ENCODE measurements at regions not wholly inside any gene's neighbourhood (a gene's known extent, or its start where the extent isn't known, plus 50 kb on each side); places are given as distances from the start of the nearest gene placed in this dataset.
"Not testable (repeated sequence)": the region's sequence is repeated elsewhere in the genome, so short reads cannot be mapped to it uniquely, and the experiment has no call there.

GRCh38 chr20:30593572-30593971, 663.9 kb upstream of the DEFB115 start:
- DNase-seq, result no peak

- DNase-seq, result no peak
These were observed 663.4 kb upstream of the DEFB115 start for GRCh38 chr20:30594112-30594511.

GRCh38 chr20:30595698-30596097, 661.8 kb upstream of the DEFB115 start:
- DNase-seq, result no peak

- not testable (repeated sequence) for DNase-seq
These were observed 660.0 kb upstream of the DEFB115 start for GRCh38 chr20:30597429-30597828.

DNA sequence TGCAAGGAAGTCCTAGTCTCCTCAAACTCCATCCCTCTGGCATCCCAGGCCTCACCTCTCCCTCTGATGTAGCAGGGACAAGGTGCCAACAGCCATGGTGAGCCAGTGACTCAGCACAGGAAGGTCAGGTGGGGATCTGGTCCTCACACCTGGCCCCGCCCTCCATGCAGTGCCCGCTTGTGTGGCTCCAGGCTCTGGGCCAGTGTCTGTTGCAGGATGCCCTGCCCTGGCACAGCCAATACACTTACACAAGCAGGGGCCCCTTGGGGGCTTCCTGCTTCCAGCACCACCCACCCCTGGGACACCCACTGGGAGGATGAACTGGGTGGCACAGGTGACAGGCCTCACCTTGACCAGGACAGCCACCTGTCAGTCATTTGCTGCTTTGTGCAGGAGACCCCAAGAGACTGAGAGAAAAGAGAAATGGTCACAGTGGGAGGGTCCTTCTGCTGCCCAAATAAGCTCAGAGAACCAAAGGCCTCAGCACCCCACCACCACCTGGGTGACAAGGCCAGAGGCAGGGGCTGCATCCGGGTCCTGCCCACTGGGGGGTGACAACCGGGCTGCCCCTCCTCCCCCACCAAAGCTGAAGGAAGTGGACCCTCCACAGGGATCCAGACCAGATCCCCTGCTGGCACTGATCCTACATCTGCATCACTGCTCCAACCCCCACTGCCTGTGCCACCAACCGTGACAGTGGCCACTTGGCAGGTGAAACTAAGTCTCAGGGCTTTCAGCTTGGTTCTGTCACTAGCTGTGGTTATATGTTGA, 658.8 kb upstream of the DEFB115 start:
- no peak for DNase-seq

- DNase-seq, result no peak
These were observed 657.5 kb upstream of the DEFB115 start for GRCh38 chr20:30599990-30600389.

- DNase-seq, result no peak
These were observed 655.5 kb upstream of the DEFB115 start for GRCh38 chr20:30601974-30602373.

DNA sequence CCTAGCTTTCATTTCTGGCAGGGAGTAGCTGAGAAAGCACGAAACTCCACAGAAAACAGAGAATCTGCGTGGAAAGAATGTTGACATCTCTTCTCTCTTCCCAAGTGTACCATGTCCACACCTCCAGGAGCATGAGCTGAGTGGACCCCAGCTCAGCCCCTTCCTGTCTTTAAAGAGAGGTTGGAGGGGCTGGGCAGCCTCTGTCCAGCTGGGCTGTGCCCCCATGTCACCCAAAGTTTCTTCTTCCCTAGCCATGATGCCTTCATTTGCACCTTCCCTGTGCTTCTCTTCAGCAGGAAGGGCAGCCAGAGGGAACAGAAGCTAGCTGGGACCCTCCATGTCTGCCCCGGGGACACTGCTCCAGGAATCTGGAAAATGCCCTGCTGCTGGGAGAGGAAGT, 655.0 kb upstream of the DEFB115 start:
- no peak for DNase-seq

DNA sequence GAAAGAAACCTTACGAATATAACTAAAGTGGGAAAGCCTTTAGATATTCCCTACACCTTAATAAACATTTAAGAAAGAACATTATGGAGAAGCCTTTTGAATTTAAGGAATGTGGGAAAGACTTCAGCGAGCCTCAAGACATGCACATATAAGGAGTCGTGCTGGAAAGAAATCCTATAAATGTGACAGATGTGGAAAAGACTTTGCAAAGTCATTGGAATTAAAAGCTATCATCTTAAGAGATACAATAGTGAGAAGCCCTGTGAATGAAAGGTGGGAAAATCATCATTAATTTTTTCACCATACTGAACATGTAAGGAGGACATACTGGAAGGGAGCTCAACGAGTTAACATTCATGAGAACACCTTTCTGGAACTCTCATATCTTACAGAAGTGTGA, 650.5 kb upstream of the DEFB115 start:
- no peak for DNase-seq

- DNase-seq, result no peak
These were observed 647.3 kb upstream of the DEFB115 start for GRCh38 chr20:30610029-30610693.

DNA sequence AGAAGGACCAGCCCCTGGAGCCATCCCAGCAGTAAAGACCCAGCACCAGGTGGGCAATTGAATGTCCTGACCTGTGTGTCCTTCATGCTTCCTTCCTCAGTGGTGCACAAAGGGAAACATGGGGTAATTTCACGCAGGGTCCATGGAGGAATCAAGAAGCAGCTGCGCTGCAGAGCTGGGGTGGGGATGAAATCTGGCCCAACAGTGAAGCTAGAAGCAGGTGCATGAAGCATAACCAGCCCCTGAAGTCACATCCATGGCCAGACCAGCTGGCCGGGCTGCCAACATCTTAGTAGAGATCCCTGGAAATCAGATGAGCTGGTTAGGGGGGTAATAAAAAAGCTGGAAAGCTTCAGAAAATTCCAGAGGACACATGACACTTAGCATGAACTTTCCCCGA, 646.7 kb upstream of the DEFB115 start:
- DNase-seq, result no peak

DNA sequence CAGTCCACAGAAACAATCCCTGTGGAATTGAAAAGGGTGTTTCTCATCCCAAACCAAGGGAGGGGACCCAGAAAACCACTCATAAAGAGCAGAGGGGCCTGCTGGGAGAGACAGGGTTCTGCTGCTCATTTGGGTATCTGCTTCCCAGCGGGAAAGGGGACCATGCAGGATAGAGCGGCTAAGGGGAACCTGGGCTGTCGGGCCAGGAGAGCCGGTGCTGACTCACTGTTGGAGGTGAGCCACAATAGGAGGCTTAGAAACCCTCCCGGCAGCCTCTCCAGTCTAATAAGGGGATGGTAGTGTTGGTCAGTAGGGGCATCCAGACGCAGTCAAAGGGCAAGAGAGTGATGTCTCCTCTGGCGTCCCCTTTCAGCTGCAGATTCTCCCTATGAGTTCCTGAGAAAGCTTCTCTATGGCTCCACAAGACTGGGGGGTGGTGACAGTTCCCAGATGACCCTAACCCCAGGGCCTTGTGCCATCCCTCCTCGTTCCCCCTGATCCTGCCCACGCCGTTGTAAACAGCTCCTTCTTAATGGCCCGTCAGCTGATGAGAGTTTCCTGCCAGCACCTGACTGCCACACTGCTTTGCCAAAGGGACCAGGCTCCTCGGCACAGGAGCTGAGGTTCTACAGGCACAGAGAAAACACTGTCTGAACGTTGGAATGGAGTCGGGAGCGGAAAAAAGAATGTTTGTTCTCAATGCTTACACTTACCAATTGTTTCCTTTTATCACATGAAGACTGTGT, 646.1 kb upstream of the DEFB115 start:
- DNase-seq, result no peak

DNA sequence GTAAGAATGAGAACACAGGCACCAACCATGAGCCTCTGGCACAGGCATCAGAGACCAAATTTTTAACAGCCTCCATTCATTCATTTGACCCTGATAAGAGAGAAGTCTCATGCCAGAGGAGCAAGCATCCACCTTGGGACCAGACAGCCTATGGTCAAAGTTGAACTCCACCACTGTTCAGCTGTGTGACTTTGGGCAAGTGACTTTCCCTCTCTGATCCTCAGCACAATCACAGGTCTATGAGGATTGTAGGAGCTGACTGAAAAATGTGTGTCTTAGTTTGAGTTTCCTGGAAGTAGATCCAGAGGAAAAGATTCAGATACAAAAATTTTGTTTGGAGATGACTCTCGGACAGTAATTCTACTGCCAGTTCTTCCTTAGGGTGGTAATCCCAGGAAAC, 645.1 kb upstream of the DEFB115 start:
- DNase-seq, result no peak

DNA sequence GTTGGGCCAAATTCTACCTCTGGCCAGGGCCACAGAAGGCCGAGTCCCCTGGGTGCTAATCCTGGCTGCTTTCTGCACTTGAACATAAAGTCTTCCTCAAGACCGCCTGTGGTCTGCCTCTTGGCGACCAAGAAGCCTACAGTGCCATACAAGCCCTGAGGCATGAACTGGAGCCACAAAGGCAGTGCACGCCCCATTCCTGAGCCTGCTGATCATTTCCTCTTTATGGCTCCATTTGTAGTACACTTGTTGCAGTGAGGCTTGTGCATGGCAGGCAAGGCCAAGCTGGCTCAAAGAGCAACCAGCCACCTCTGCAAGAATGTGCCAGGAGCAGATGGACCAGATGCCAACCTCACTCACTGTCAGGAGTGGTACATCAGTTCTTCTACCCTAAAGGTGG, 636.1 kb upstream of the DEFB115 start:
- DNase-seq, result not testable (repeated sequence)

DNA sequence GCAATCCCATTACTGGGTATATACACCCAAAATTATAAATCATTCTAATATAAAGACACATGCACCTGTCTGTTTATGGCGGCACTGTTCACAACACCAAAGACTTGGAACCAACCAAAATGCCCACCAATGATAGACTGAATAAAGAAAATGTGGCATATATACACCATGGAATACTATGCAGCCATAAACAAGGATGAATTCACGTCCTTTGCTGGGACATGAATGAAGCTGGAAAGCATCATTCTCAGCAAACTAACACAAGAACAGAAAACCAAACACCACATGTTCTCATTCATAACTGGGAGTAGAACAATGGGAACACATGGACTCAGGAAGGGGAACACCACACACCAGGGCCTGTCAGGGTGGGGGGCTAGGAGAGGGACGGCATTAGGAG, 633.2 kb upstream of the DEFB115 start:
- not testable (repeated sequence) for DNase-seq

DNA sequence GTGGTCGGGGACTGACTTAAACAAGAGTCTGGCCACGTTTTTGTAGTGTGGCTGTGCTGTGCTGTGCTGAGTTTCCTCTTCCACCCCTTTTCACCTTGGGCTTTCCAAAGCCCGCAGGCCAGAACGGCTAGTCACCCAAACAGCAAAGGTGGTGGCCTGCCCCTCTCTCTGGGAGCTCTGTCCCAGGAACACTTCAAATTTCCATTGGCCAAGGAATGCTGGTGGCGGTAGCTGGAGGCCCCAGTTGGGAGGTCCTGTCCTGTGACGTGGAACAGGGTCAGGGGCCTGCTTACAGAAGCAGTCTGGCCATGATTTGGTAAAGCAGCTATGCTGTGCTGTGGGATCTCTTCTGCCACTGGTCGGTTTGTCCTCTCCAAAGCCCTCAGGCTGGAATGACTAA, 628.1 kb upstream of the DEFB115 start:
- DNase-seq, result not testable (repeated sequence)

DNA sequence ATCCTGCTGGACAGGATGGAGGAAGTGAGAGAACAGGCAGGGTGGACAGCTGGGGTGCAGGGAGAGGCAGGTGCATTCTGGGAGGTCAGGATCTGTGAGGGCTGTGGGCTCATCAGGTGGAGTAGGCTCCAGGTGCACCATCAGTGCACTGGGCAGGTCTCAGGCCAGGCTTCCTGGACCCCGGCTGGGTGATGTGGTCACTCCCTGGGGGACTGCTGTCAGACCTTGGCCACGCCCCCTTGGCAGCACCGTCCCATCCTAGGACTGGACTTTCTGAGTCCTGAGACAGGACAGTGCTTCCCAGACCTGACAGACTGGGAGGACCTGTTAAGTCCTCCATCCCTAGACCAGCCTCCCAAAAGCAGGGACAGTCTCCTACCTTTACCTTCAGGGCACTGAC, 626.7 kb upstream of the DEFB115 start:
- no peak for DNase-seq

- not testable (repeated sequence) for DNase-seq
These were observed 626.1 kb upstream of the DEFB115 start for GRCh38 chr20:30631261-30631789.

GRCh38 chr20:30632773-30633172, 624.7 kb upstream of the DEFB115 start:
- not testable (repeated sequence) for DNase-seq

DNA sequence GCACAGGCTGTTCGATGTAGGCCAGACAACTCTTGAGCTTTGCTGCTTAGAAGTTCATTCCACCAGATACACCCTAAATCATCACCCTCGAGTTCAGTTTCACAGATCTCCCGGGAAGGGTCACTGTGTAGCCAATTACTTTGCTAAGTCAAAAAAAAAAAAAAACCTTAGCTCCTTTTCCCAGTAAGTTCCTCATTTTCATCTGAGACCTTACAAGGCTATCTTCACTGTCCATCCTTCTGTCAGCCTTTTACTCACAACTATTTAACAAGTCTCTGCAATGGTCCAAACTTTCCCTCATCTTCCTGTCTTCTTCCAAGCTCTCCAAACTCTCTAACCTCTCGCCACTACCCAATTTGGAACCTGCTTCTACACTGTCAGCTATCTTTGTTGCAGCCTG, 615.9 kb upstream of the DEFB115 start:
- DNase-seq, result not testable (repeated sequence)

DNA sequence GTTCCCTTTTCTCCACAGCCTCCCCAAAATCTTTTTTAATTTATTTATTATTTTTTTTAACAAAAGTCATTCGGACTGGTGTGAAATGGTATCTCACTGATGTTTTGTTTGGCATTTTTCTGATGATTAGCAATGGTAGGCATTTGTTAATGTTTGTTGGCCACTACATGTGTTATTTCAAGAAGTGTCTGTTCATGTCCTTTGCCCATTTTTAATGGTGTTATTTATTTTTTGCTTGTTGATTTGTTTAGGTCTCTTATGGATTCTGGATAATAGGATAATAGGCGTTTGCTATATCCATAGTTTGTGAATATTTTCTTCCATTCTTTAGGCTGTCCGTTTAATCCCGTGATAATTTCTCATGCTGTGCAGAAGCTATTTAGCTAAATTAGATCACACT, 596.5 kb upstream of the DEFB115 start:
- not testable (repeated sequence) for DNase-seq

- not testable (repeated sequence) for DNase-seq
These were observed 589.0 kb upstream of the DEFB115 start for GRCh38 chr20:30668418-30668817.

DNA sequence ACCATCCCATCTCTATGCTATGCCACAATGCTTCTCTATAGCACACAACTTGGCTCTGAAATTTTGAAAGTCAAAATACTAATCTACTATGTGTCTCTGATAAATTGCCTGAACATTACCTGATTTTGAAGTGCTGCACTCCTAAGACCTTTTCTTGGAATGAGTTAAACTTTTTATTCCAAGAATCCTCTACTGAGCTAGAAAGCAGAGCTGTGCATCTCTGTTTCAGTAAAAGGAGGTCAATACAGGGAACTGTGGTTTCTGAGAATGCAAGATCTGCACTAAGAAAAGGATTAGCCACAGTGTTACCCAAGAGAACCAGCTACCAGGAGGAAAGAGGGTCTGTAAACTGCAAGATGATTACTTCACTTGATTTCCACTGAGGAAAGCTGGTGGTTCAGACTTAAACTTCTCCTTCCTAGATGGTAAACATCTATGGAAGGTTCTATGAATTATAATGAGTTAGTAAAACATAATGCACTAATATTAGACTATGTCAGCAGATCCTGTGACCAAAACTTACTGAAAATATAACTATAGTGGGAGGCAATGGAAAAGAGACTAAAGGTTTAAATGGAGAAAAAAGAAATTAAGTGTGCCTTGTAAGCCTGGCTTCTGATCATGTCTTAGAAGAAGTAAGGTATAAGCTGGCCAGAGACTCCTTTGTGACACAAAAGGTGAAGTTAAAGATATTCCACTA, 588.0 kb upstream of the DEFB115 start:
- DNase-seq, result not testable (repeated sequence)
